ENCODE measurements at regions not wholly inside any gene's neighbourhood (a gene's known extent, or its start where the extent isn't known, plus 50 kb on each side); places are given as distances from the start of the nearest gene placed in this dataset.

GRCh38 chr16:79420493-79420892 lies 180.0 kb downstream of the MAF start:
- Histone ChIP-seq H3K4me1 (peaks cover 0 to 18% (median 9%) of the 10 kb centered on the region in 4 donors), H3K4me3 (no peak overlapping the region), H3K27ac (no peak overlapping the region), H3K9me3 (no peaks in the 10 kb centered on the region), H3K36me3 (no peaks in the 10 kb centered on the region), H3K27me3 (no peaks in the 10 kb centered on the region)
- TF ChIP-seq POLR2A (IDR thresholded peaks at IDR 0.05) (no peak), POLR2AphosphoS5 (IDR thresholded peaks at IDR 0.05) (no peak), EP300 (IDR thresholded peaks at IDR 0.05) (no peak), CTCF (IDR thresholded peaks at IDR 0.05) (no peak)
- ATAC-seq (ENCODE audit: low FRiP score in 2 of 2): no peak
- no peak for DNase-seq
- WGBS, 2 donors: 93 to 94% methylated on average over 13 of the region's 13 CpGs

DNA sequence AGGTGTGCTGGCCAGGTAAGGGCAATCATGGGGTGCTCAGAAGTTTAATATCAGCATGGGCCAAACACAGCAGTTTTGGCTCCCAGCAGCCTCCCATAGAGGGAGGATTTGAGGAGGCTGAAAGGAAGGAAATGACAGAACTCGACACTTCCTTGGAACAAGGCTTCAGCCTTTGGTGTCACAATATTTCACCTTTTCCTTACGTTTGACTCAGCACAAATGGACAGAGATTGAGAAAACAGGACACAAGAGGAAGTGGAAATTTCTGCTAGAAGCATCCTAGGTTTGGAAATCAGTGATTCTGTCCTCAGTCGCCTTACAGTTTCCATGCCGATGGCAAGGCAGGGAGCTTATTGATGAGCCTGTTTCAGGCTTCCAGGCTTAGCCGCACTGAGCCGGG lies 181.4 kb downstream of the MAF start:
- no peak overlapping the region for H3K4me3 ChIP-seq
- H3K27ac ChIP-seq: no peak overlapping the region
- TF ChIP-seq CTCF (IDR thresholded peaks at IDR 0.05): no peak
- peak in 1 of 2 donors; percentile 49 for TF ChIP-seq POLR2AphosphoS5 (IDR thresholded peaks at IDR 0.05)
- TF ChIP-seq POLR2A (IDR thresholded peaks at IDR 0.05): no peak
- peak in 1 of 4 donors; percentile 37 for TF ChIP-seq EP300 (IDR thresholded peaks at IDR 0.05)
- peaks cover 0 to 18% (median 9%) of the 10 kb centered on the region in 4 donors for H3K4me1 ChIP-seq
- DNase-seq: no peak
- no peaks in the 10 kb centered on the region for H3K36me3 ChIP-seq
- WGBS, 2 donors: 72 to 77% methylated on average over 6 of the region's 6 CpGs
- H3K27me3 ChIP-seq: no peaks in the 10 kb centered on the region
- ATAC-seq (ENCODE audit: low FRiP score in 2 of 2): peak in 1 of 2 donors; percentile 61
- H3K9me3 ChIP-seq: no peaks in the 10 kb centered on the region

- DNase-seq: peak in 1 of 2 donors; percentile 3
- 17 to 54% methylated on average over 17 of the region's 17 CpGs for WGBS, 2 donors
- Histone ChIP-seq H3K4me3 (no peak overlapping the region), H3K4me1 (peaks cover 0 to 18% (median 9%) of the 10 kb centered on the region in 4 donors), H3K27ac (no peak overlapping the region), H3K27me3 (no peaks in the 10 kb centered on the region), H3K36me3 (no peaks in the 10 kb centered on the region), H3K9me3 (no peaks in the 10 kb centered on the region)
- TF ChIP-seq POLR2A (IDR thresholded peaks at IDR 0.05): no peak
- no peak for TF ChIP-seq CTCF (IDR thresholded peaks at IDR 0.05)
- no peak for TF ChIP-seq POLR2AphosphoS5 (IDR thresholded peaks at IDR 0.05)
- no peak for TF ChIP-seq EP300 (IDR thresholded peaks at IDR 0.05)
- no peak for ATAC-seq (ENCODE audit: low FRiP score in 2 of 2)
Measured at GRCh38 chr16:79417601-79418008, 182.9 kb downstream of the MAF start.

DNA sequence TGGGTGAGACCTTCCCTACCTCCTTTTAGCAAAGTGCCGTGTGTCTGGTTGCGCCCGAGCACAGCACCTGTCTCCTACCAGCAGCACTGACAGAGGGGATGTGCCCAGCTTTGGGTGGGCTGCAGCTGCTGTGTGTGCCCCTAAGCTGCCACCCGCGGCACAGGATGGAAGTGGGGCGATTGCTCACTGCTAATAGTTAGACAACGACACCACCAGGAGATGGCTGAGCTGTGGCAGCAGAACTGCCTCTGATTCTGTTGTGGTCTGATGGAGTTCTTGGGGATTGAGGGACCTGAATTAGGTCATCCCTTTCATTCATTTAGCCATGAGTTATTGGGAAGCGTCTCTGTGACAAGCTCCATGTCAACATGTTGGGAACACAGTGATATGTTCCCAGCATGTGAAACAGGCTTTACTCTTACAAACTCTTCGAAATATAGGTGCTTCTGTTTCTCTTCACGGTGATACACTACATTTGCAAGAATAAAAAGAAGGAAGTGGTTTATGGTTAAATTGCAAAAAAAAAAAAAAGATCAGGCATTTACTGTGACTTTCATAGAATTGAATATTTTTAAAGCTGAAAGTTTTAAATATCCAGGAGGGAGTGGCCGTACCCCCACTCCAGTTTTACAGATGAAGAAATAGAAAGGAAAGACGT lies 184.4 kb downstream of the MAF start:
- H3K27me3 ChIP-seq: no peaks in the 10 kb centered on the region
- ATAC-seq (ENCODE audit: low FRiP score in 2 of 2): no peak
- WGBS, 2 donors: 73 to 82% methylated on average over 12 of the region's 12 CpGs

More for the DNA sequence above, 184.4 kb downstream of the MAF start:
- H3K4me3 ChIP-seq: no peak overlapping the region
- H3K27ac ChIP-seq: no peak overlapping the region
- H3K36me3 ChIP-seq: no peaks in the 10 kb centered on the region
- H3K4me1 ChIP-seq: peaks cover 0 to 18% (median 9%) of the 10 kb centered on the region in 4 donors
- peak in 1 of 2 donors; percentile 37 for DNase-seq
- H3K9me3 ChIP-seq: no peaks in the 10 kb centered on the region
- no peak for TF ChIP-seq POLR2AphosphoS5 (IDR thresholded peaks at IDR 0.05)
- TF ChIP-seq EP300 (IDR thresholded peaks at IDR 0.05): no peak
- TF ChIP-seq CTCF (IDR thresholded peaks at IDR 0.05): no peak
- TF ChIP-seq POLR2A (IDR thresholded peaks at IDR 0.05): no peak

Data from upper lobe of left lung (tissue), 6 donors.